ENCODE measurements at regions not wholly inside any gene's neighbourhood (a gene's known extent, or its start where the extent isn't known, plus 50 kb on each side); places are given as distances from the start of the nearest gene placed in this dataset.
"Not testable (repeated sequence)": the region's sequence is repeated elsewhere in the genome, so short reads cannot be mapped to it uniquely, and the experiment has no call there.

GRCh38 chr6:78231002-78231401 is 578.2 kb downstream of the MEI4 start:
- no peak for DNase-seq
- no peak overlapping the region for H3K4me3 ChIP-seq (ENCODE audit: low read depth, low read length)
- no peak overlapping the region for H3K27ac ChIP-seq
- H3K27me3 ChIP-seq (ENCODE audit: insufficient read depth, low read depth, severe bottlenecking) = no peaks in the 10 kb centered on the region
- no peaks in the 10 kb centered on the region for H3K36me3 ChIP-seq
- H3K9me3 ChIP-seq (ENCODE audit: severe bottlenecking) = no peaks in the 10 kb centered on the region
- TF ChIP-seq, protein P1, sequence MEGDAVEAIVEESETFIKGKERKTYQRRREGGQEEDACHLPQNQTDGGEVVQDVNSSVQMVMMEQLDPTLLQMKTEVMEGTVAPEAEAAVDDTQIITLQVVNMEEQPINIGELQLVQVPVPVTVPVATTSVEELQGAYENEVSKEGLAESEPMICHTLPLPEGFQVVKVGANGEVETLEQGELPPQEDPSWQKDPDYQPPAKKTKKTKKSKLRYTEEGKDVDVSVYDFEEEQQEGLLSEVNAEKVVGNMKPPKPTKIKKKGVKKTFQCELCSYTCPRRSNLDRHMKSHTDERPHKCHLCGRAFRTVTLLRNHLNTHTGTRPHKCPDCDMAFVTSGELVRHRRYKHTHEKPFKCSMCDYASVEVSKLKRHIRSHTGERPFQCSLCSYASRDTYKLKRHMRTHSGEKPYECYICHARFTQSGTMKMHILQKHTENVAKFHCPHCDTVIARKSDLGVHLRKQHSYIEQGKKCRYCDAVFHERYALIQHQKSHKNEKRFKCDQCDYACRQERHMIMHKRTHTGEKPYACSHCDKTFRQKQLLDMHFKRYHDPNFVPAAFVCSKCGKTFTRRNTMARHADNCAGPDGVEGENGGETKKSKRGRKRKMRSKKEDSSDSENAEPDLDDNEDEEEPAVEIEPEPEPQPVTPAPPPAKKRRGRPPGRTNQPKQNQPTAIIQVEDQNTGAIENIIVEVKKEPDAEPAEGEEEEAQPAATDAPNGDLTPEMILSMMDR (IDR thresholded peaks at IDR 0.05; ENCODE audit: low read depth, low read length) = no peak

DNA sequence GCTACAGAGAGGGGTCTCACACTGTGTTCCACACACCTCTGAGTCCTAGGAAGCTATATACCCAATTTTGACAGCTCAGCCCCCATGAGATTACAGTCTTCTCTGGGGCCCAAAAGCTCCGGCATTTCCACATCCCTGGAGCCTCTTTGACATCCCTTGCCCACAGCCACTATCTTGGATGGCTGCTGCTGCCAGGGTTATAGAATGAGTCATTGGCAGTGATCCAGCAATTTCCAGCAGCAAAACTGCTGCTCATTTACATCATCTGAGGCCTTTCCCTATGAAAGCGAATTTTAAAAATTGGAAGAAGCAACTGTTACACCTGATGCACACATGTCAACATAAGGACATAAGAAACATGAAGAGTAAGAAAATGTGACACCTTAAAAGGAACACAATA is 590.7 kb downstream of the MEI4 start:
- Histone ChIP-seq H3K27me3 (ENCODE audit: insufficient read depth, low read depth, severe bottlenecking) (no peaks in the 10 kb centered on the region), H3K9me3 (ENCODE audit: severe bottlenecking) (no peaks in the 10 kb centered on the region), H3K27ac (no peak overlapping the region), H3K4me3 (ENCODE audit: low read depth, low read length) (no peak overlapping the region), H3K36me3 (no peaks in the 10 kb centered on the region)
- TF ChIP-seq, protein P1 (IDR thresholded peaks at IDR 0.05; ENCODE audit: low read depth, low read length) = no peak
- DNase-seq = no peak

DNA sequence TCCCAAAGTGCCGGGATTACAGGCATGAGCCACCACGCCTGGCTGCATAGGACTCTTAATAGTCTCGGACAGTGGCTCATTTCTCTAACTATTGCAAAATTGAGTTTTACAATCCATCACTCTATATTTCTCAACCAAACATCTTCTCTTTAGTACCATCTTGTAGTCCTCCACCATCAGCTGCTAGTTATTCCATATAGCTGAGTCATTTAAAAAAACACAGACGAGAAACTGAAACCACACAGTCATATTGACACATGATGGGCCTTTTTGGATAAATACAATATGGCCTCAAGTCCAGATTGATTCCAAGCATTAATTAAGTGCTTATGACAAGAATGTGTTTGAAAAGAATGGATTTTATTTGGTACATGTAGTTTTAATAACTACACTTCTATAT is 599.1 kb downstream of the MEI4 start:
- Histone ChIP-seq H3K9me3 (ENCODE audit: severe bottlenecking) (no peaks in the 10 kb centered on the region), H3K27ac (no peak overlapping the region), H3K27me3 (ENCODE audit: insufficient read depth, low read depth, severe bottlenecking) (no peaks in the 10 kb centered on the region), H3K36me3 (no peaks in the 10 kb centered on the region), H3K4me3 (ENCODE audit: low read depth, low read length) (no peak overlapping the region)
- TF ChIP-seq, protein P1 (IDR thresholded peaks at IDR 0.05; ENCODE audit: low read depth, low read length) = no peak
- no peak for DNase-seq

GRCh38 chr6:78253618-78254017 is 600.8 kb downstream of the MEI4 start:
- DNase-seq = no peak
- Histone ChIP-seq H3K9me3 (ENCODE audit: severe bottlenecking) (no peaks in the 10 kb centered on the region), H3K36me3 (no peaks in the 10 kb centered on the region), H3K4me3 (ENCODE audit: low read depth, low read length) (no peak overlapping the region), H3K27ac (no peak overlapping the region), H3K27me3 (ENCODE audit: insufficient read depth, low read depth, severe bottlenecking) (no peaks in the 10 kb centered on the region)
- TF ChIP-seq, protein P1 (IDR thresholded peaks at IDR 0.05; ENCODE audit: low read depth, low read length) = no peak

GRCh38 chr6:78259935-78260334 is 607.1 kb downstream of the MEI4 start:
- DNase-seq = no peak
- Histone ChIP-seq H3K4me3 (ENCODE audit: low read depth, low read length) (no peak overlapping the region), H3K27ac (no peak overlapping the region), H3K27me3 (ENCODE audit: insufficient read depth, low read depth, severe bottlenecking) (no peaks in the 10 kb centered on the region), H3K36me3 (no peaks in the 10 kb centered on the region), H3K9me3 (ENCODE audit: severe bottlenecking) (no peaks in the 10 kb centered on the region)
- TF ChIP-seq, protein P1 (IDR thresholded peaks at IDR 0.05; ENCODE audit: low read depth, low read length) = no peak

DNA sequence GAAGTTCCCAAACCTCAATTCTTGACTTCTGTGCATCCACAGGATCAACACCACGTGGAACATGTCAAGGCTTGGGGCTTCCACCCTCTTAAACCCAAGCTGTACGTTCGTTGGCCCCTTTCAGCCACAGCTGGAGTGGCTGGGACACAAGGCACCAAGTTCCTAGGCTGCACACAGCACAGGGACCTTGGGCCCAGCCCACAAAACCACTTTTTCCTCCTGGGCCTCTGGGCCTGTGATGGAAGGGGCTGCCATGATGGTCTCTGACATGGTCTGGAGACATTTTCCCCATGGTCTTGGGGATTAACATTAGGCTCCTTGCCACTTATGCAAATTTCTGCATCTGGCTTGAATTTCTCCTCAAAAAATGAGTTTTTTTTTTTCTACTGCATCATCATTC is 606.9 kb upstream of the IRAK1BP1 start:
- H3K27ac ChIP-seq; H3K9me3 ChIP-seq (ENCODE audit: severe bottlenecking); H3K27me3 ChIP-seq (ENCODE audit: insufficient read depth, low read depth, severe bottlenecking); DNase-seq; H3K4me3 ChIP-seq (ENCODE audit: low read depth, low read length); H3K36me3 ChIP-seq: not testable (repeated sequence)
